ENCODE measurements at regions not wholly inside any gene's neighbourhood (a gene's known extent, or its start where the extent isn't known, plus 50 kb on each side); places are given as distances from the start of the nearest gene placed in this dataset.

DNA sequence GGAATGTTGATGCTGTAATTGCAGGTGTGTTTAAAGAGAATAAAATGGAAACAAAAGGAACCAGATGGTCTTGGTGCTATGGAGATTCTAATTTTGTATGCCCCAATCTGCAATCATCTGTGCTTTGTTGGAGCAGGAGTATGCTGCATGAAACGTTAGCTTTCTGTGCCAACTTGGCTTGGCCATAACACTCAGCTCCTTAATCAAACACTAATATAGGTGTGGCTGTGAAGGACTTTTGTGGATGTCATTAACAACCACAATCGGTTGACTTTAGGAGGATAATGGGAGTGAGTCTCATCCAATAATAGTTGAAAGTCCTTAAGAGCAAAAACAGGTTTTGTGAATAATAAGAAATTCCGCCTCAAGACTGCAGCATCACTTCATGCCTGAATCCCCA lies 399.2 kb downstream of the NLGN4X start:
- no peak overlapping the region for H3K4me3 Mint-ChIP-seq
- no peak overlapping the region for H3K27ac Mint-ChIP-seq
- H3K27me3 Mint-ChIP-seq: no peaks in the 10 kb centered on the region
- no peaks in the 10 kb centered on the region for H3K4me1 Mint-ChIP-seq
- no peak for DNase-seq
- H3K9me3 Mint-ChIP-seq: no peaks in the 10 kb centered on the region
- no peaks in the 10 kb centered on the region for H3K36me3 Mint-ChIP-seq (ENCODE audit: low read depth)
- intact Hi-C loops (cut with micrococcal nuclease): no loop called here

DNA sequence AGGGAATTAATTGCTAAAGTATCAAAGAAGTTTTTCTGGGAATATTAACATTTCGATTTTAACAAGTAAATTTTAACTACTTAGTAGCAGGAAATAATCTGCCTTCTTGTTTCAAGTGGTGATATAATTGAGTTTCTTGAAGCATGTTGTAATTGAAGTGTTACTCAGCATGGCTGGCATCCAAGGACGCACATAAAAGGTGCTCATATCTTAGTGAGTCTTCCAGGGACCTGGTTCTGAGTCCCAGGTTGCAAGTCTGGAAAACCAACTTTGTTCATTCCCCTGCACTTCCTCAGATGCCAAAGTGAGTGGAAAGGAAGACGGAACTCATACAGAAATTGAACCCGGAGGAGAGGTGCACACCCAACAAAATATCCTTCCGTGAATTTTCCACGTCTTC lies 399.6 kb downstream of the NLGN4X start:
- no peak overlapping the region for H3K4me3 Mint-ChIP-seq
- no peaks in the 10 kb centered on the region for H3K27me3 Mint-ChIP-seq
- no peak overlapping the region for H3K27ac Mint-ChIP-seq
- H3K36me3 Mint-ChIP-seq (ENCODE audit: low read depth): no peaks in the 10 kb centered on the region
- intact Hi-C loops (cut with micrococcal nuclease): no loop called here
- H3K4me1 Mint-ChIP-seq: no peaks in the 10 kb centered on the region
- DNase-seq: no peak
- no peaks in the 10 kb centered on the region for H3K9me3 Mint-ChIP-seq

DNA sequence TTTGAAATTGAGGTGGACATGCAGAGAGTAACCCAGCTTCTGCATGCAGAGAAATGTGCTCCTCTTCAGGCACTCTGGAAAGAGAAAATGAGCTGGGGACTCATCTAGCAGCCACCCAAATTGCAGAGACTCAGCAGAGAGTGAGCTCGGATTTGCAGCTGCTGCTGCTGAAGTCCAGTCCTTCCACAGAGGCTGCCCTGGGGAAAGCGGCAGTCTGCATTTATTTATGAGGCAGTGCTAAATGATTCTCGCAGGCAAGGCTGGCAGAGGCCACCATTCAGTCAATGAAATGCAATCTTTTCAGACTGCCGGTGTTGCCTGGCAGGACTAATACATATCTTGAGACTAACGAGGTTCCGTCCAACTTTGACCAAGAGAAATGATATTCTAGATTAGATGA lies 404.8 kb downstream of the NLGN4X start:
- H3K9me3 Mint-ChIP-seq: no peaks in the 10 kb centered on the region
- H3K27me3 Mint-ChIP-seq: no peaks in the 10 kb centered on the region
- intact Hi-C loops (cut with micrococcal nuclease): no loop called here
- no peak overlapping the region for H3K27ac Mint-ChIP-seq
- H3K4me3 Mint-ChIP-seq: no peak overlapping the region
- H3K36me3 Mint-ChIP-seq (ENCODE audit: low read depth): no peaks in the 10 kb centered on the region
- H3K4me1 Mint-ChIP-seq: no peaks in the 10 kb centered on the region
- DNase-seq: no peak

DNA sequence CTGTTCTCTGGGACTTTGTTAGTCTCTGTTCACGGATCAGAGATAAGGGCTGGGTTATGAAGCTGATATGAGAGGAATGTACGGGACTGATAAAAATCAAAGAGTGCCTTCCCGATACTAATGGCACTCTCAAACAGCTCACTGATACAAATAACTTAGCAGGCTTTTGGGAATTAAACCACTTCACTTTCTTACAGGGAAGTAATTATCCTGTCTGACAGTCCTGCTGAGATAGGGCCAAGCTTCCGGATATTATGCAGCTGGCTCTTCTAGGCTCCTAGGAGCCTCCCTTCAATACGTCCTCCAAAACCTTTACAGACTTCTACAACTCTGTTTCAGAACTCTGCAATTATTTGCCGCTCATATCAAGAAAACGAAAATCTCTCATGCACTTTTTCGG lies 418.0 kb downstream of the NLGN4X start:
- Mint-ChIP-seq H3K9me3 (no peaks in the 10 kb centered on the region), H3K27ac (no peak overlapping the region), H3K4me3 (no peak overlapping the region), H3K36me3 (ENCODE audit: low read depth) (no peaks in the 10 kb centered on the region), H3K4me1 (no peaks in the 10 kb centered on the region), H3K27me3 (no peaks in the 10 kb centered on the region)
- DNase-seq: no peak
- intact Hi-C loops (cut with micrococcal nuclease): no loop called here

DNA sequence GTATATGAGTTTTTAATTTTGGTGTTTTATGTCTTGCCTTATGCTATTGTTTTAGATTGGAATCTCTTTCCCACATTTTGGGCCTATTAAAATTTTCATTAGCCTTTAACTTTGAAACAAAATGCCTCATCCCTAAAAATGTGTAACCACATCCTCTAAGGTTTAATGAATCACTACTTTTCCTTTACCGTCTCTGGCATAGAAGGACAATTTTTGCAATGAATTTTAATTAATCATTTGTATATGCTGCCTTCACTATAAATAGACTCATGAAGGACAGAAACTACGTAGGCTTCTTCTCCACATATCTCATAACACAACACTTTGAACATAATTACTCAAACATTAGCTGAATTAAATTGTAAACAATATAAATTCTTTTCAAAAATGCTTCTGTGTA lies 421.5 kb downstream of the NLGN4X start:
- Mint-ChIP-seq H3K9me3 (no peaks in the 10 kb centered on the region), H3K4me1 (no peaks in the 10 kb centered on the region), H3K27ac (no peak overlapping the region), H3K27me3 (no peaks in the 10 kb centered on the region), H3K36me3 (ENCODE audit: low read depth) (no peaks in the 10 kb centered on the region), H3K4me3 (no peak overlapping the region)
- intact Hi-C loops (cut with micrococcal nuclease): no loop called here
- DNase-seq: no peak

DNA sequence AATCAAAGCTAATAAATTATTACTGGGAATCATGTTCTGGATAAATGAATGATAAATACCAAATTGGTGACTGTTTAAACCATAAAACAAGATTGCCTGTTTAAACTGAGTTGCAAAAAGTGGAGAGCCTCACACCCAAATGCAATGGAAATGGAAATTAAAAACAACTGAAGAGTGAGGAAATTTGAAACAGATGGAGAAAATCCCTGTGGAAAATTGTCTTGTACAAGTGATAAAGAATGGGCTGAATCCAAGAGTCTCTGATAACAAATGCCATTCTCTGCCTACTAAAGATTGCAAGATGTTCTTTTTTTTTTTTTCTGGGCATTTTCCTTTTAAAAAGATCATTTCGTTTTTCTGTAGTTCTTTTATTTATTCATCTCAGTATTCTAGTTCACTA lies 426.3 kb downstream of the NLGN4X start:
- no peaks in the 10 kb centered on the region for H3K4me1 Mint-ChIP-seq
- H3K4me3 Mint-ChIP-seq: no peak overlapping the region
- intact Hi-C loops (cut with micrococcal nuclease): no loop called here
- H3K36me3 Mint-ChIP-seq (ENCODE audit: low read depth): no peaks in the 10 kb centered on the region
- DNase-seq: no peak
- no peaks in the 10 kb centered on the region for H3K27me3 Mint-ChIP-seq
- H3K9me3 Mint-ChIP-seq: no peaks in the 10 kb centered on the region
- H3K27ac Mint-ChIP-seq: no peak overlapping the region

DNA sequence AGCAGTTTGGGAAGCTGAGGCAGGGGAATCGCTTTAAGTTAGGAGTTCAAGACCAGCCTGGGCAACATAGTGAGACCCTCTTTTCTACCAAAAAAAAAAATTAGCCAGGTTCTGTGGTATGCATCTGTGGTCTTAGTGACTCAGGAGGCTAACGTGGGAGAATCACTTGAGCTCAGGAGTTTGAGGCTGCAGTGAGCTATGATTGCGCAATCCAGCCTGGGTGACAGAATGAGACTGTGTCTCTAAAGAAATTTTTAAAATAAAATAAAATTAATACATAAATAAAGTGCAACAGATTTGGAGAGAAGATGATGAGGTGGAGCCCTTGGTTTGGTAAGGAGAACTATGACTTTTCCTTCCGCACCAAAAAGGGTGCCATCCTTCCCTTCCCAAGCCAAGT lies 436.9 kb downstream of the NLGN4X start:
- Mint-ChIP-seq H3K27ac (no peak overlapping the region), H3K27me3 (no peaks in the 10 kb centered on the region), H3K9me3 (no peaks in the 10 kb centered on the region), H3K4me3 (no peak overlapping the region), H3K4me1 (no peaks in the 10 kb centered on the region), H3K36me3 (ENCODE audit: low read depth) (no peaks in the 10 kb centered on the region)
- intact Hi-C loops (cut with micrococcal nuclease): no loop called here
- no peak for DNase-seq

DNA sequence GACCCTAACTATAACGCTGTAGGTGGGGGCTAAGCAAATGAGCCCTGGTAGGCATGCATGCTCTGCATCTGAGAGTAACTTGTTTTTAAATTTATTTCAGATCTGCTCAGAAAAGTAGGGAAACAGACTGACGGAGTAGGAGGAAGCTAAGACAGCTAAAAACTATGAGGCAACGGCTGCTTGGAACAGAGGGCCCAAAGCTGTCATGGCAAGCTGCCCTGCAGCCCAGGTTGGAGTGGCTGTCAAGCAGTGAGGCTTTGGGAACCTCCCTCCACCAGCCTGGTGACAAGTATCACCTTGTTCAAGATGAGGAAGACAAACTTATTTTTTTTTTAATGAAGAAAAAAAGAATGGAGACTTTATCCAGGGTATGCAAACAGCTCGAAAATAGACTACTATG lies 439.8 kb downstream of the NLGN4X start:
- no peak for DNase-seq
- intact Hi-C loops (cut with micrococcal nuclease): no loop called here
- H3K4me1 Mint-ChIP-seq: no peaks in the 10 kb centered on the region
- H3K36me3 Mint-ChIP-seq (ENCODE audit: low read depth): no peaks in the 10 kb centered on the region
- H3K27me3 Mint-ChIP-seq: no peaks in the 10 kb centered on the region
- no peaks in the 10 kb centered on the region for H3K9me3 Mint-ChIP-seq
- no peak overlapping the region for H3K4me3 Mint-ChIP-seq
- no peak overlapping the region for H3K27ac Mint-ChIP-seq

DNA sequence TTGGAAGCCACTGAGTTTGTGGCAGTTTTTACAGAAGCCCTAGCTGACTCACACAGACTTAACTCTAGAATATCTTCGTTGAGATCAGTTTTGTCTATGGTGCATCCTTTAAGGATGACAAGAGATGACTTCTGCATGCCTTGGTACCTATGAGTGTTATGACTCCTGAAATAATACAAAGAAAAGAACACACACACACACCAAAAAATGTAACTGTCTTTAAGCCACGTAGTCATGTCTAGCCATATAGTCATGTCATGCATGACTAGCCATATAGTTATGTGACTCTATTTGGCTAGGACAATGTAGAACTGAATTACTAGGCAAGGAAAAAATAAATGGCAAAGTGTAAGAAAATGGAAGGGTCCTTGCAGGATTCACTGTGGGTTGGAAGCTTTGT lies 447.8 kb downstream of the NLGN4X start:
- no peak overlapping the region for H3K27ac Mint-ChIP-seq
- no peaks in the 10 kb centered on the region for H3K9me3 Mint-ChIP-seq
- H3K4me3 Mint-ChIP-seq: no peak overlapping the region
- no peaks in the 10 kb centered on the region for H3K36me3 Mint-ChIP-seq (ENCODE audit: low read depth)
- no peaks in the 10 kb centered on the region for H3K27me3 Mint-ChIP-seq
- no peak for DNase-seq
- no peaks in the 10 kb centered on the region for H3K4me1 Mint-ChIP-seq
- intact Hi-C loops (cut with micrococcal nuclease): no loop called here

DNA sequence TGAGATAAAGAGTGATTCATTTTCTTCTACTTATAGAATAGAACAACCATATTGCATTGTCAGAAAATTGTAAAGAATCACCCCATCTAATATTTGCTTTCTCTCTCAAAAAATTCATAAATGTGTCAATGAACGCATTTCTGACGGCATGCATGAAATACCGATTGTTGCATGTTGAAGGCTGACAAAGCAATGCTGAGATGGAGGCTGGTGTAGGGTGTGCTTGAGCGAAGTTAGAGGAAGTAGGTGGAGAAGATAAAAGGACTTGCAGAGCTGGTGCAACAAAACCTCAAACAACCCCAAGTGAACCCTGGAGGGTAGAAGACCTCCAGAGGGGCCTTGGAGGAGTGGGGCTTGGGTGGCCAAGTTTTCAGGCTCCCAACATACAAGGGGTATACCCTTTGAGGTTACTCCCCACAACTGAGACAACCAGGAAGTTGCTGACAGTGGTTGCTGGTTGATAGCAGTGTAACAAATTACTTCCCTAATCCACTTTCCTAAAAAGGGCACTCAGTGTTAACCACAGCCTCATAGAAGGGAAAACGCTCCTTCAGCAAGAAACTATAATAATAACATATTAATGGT lies 452.7 kb downstream of the NLGN4X start:
- Mint-ChIP-seq H3K27me3 (no peaks in the 10 kb centered on the region), H3K4me1 (no peaks in the 10 kb centered on the region), H3K4me3 (no peak overlapping the region), H3K9me3 (peaks cover 3% of the 10 kb centered on the region), H3K27ac (no peak overlapping the region), H3K36me3 (ENCODE audit: low read depth) (no peaks in the 10 kb centered on the region)
- DNase-seq: no peak
- intact Hi-C loops (cut with micrococcal nuclease): no loop called here

DNA sequence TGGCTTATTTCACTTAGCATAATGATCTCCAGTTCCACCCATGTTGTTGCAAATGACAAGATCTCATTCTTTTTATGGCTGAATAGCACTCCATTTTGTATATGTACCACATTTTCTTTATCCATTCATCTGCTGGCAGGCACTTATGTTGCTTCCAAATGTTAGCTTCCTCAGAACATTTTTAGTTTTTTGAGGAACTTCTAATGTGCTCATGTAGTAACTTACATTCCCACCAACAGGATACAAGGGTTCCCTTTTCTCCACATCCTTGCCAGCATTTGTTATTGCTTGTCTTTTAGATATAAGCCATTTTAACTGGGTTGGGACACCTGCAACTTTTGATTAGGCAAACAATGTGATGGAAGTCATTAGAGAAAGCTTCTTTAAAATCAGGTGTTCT lies 454.2 kb downstream of the NLGN4X start:
- Mint-ChIP-seq H3K27ac (no peak overlapping the region), H3K9me3 (peaks cover 3% of the 10 kb centered on the region), H3K36me3 (ENCODE audit: low read depth) (no peaks in the 10 kb centered on the region), H3K4me3 (no peak overlapping the region), H3K27me3 (no peaks in the 10 kb centered on the region), H3K4me1 (no peaks in the 10 kb centered on the region)
- intact Hi-C loops (cut with micrococcal nuclease): no loop called here
- no peak for DNase-seq

DNA sequence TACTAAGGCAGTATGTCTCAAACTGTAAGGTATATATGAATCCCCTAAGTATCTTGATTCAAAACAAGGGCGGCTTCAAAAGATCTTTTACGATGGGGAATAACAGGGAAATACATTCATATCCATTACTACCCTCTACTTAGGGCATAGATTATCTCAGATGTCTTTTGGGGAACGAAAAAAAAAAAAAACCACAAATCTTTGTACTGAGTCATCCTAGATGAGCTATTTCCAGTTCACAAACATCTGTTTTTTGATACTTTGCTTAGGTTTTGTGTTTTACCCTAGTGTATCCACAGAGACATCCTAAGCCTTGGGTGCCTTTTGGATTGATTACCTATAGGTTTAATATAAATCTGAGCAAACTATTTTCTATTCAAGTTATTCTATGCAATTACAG lies 457.2 kb downstream of the NLGN4X start:
- intact Hi-C loops (cut with micrococcal nuclease): no loop called here
- H3K9me3 Mint-ChIP-seq: peaks cover 3% of the 10 kb centered on the region
- no peak overlapping the region for H3K27ac Mint-ChIP-seq
- H3K36me3 Mint-ChIP-seq (ENCODE audit: low read depth): no peaks in the 10 kb centered on the region
- no peaks in the 10 kb centered on the region for H3K27me3 Mint-ChIP-seq
- no peaks in the 10 kb centered on the region for H3K4me1 Mint-ChIP-seq
- DNase-seq: no peak
- H3K4me3 Mint-ChIP-seq: no peak overlapping the region

DNA sequence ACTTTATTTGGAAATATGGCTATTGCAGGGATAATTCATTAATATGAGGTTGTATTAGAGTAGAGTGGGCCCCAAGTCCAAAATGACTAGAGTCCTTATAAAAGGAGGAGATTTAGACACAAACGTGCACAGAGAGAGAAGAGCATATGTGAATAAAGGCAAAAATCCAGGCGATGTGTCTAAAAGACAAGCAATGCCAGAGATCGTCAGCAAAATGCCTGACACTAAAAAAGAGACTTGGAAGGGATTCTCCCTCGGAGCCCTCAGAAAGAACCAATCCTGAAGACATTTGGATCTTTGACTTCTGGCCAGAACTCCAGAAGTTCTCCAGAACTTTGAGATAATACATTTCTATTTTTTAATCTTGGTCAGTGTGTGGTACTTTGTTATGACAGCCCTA lies 472.1 kb downstream of the NLGN4X start:
- no peaks in the 10 kb centered on the region for H3K36me3 Mint-ChIP-seq (ENCODE audit: low read depth)
- H3K27me3 Mint-ChIP-seq: no peaks in the 10 kb centered on the region
- no peak overlapping the region for H3K4me3 Mint-ChIP-seq
- intact Hi-C loops (cut with micrococcal nuclease): no loop called here
- DNase-seq: no peak
- peaks cover 3% of the 10 kb centered on the region for H3K9me3 Mint-ChIP-seq
- no peak overlapping the region for H3K27ac Mint-ChIP-seq
- no peaks in the 10 kb centered on the region for H3K4me1 Mint-ChIP-seq

DNA sequence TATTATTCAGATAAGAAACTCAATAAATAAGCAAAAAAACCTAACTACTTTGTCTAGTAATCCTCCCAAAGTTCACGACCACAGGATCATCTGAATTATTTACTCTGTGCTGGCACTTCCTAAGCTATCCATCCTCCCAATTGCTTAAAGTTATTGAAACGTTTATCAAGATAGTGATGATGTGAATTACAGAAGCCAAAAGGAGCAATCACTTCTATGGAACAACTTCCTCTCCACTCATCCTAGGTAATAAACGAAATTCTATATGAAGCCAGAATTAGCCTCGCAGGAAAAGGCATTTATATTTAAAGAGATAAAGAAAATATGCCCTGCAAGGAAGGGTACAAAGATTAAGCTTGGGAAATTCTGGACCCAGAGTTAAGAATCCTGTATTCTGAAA lies 475.4 kb downstream of the NLGN4X start:
- Mint-ChIP-seq H3K27me3 (no peaks in the 10 kb centered on the region), H3K36me3 (ENCODE audit: low read depth) (no peaks in the 10 kb centered on the region), H3K4me3 (no peak overlapping the region), H3K9me3 (no peaks in the 10 kb centered on the region), H3K27ac (no peak overlapping the region), H3K4me1 (no peaks in the 10 kb centered on the region)
- intact Hi-C loops (cut with micrococcal nuclease): no loop called here
- no peak for DNase-seq

DNA sequence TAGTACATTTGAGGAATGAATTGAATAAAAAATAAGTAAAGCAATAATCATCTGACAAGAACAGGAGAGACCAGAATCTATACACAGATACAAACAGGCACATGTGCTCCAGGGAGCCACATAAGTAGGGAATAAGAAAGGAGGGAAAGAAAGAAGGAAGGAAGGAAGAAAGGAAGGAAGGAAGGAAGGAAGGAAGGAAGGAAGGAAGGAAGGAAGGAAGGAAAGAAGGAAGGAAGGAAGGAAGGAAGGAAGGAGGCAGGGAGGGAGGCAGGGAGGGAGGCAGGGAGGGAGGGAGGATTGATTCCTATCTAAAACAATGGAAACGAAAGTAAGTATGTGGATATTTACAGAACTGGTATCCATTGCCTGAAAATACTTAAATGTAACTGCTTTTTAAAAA lies 475.8 kb downstream of the NLGN4X start:
- no peak overlapping the region for H3K4me3 Mint-ChIP-seq
- no peaks in the 10 kb centered on the region for H3K36me3 Mint-ChIP-seq (ENCODE audit: low read depth)
- H3K27me3 Mint-ChIP-seq: no peaks in the 10 kb centered on the region
- no peak for DNase-seq
- no peaks in the 10 kb centered on the region for H3K9me3 Mint-ChIP-seq
- H3K4me1 Mint-ChIP-seq: no peaks in the 10 kb centered on the region
- H3K27ac Mint-ChIP-seq: no peak overlapping the region
- intact Hi-C loops (cut with micrococcal nuclease): no loop called here
